ENCODE measurements at regions not wholly inside any gene's neighbourhood (a gene's known extent, or its start where the extent isn't known, plus 50 kb on each side); places are given as distances from the start of the nearest gene placed in this dataset.
A peak's percentile ranks its signal among the peaks of the same experiment; 100 is the strongest.

DNA sequence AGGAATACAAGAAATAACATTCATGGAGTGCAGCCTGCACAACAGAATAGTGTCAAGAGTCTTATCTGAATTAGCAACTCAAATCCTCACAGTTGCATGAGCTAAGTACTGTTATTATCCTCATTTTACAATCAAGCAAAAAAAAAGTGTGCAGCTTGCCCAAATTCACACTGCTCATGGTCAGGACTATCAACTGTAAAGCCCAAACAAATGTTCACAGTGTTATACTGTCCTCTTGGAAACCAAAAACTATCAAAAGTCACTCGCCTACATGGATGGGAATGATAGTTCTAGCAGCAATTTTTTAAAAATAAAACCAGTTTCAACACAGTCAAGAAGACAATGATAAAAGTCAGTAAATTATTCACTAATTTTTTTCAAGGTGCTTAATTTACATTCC, 114.6 kb upstream of the HSF2 start:
- no peaks in the 10 kb centered on the region for H3K4me1 Mint-ChIP-seq
- H3K27me3 Mint-ChIP-seq = peaks cover 3% of the 10 kb centered on the region
- no peak for DNase-seq
- H3K36me3 Mint-ChIP-seq = no peaks in the 10 kb centered on the region
- H3K9me3 Mint-ChIP-seq = no peaks in the 10 kb centered on the region
- H3K4me3 Mint-ChIP-seq = no peak overlapping the region
- H3K27ac Mint-ChIP-seq = no peak overlapping the region

DNA sequence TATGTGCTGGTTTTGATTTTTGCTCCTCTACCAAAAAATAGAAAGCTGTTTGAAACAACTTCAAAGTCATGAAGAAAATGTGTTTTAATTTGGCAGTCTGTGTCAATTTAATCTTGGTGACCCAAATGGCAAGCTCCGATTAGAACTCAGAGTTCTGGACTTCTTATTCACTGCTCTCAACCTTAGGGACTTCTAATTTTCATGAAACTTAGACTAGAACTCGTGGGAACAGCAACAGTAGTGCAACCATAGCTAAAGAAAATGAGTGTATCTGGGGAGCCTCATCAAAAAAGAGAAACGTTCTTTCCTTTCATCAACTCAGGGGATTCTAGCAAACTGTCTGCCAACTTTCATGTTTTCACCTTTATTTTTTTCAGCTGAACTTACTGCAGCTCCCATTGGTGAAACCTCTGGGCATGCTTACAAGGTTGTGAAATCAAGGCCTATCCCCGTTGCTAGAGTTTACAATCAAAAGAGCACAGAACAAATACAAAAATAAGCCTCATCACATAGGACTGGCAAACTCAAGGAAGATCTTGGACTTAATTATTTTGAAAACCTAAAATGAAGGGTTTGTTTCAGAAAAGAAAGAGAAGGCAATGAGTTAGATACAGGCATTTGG, 114.0 kb upstream of the HSF2 start:
- no peak overlapping the region for H3K4me3 Mint-ChIP-seq
- no peaks in the 10 kb centered on the region for H3K36me3 Mint-ChIP-seq
- no peak for DNase-seq
- H3K27ac Mint-ChIP-seq = no peak overlapping the region
- H3K9me3 Mint-ChIP-seq = no peaks in the 10 kb centered on the region
- H3K4me1 Mint-ChIP-seq = no peaks in the 10 kb centered on the region
- peaks cover 3% of the 10 kb centered on the region for H3K27me3 Mint-ChIP-seq

DNA sequence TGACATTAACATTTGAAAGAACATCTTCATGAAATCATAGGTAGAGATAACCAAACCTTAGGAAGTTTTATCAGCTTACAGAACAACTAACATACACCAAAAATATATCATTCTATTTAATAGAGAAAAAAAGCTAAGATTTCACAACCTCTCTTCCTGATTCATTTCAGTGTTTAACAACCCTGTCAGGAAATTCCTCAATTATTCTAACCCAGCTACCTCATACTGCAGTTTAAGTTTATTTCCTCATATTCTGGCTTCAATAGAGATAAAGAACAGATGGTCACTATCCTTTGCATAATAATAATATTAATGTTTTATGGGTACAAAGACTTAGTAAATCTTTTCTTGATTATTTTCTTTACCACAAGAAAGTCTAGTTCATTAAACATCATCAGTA, 112.9 kb upstream of the HSF2 start:
- Mint-ChIP-seq H3K36me3 (no peaks in the 10 kb centered on the region), H3K4me1 (no peaks in the 10 kb centered on the region), H3K9me3 (no peaks in the 10 kb centered on the region), H3K27me3 (peaks cover 3% of the 10 kb centered on the region), H3K4me3 (no peak overlapping the region), H3K27ac (no peak overlapping the region)
- no peak for DNase-seq

DNA sequence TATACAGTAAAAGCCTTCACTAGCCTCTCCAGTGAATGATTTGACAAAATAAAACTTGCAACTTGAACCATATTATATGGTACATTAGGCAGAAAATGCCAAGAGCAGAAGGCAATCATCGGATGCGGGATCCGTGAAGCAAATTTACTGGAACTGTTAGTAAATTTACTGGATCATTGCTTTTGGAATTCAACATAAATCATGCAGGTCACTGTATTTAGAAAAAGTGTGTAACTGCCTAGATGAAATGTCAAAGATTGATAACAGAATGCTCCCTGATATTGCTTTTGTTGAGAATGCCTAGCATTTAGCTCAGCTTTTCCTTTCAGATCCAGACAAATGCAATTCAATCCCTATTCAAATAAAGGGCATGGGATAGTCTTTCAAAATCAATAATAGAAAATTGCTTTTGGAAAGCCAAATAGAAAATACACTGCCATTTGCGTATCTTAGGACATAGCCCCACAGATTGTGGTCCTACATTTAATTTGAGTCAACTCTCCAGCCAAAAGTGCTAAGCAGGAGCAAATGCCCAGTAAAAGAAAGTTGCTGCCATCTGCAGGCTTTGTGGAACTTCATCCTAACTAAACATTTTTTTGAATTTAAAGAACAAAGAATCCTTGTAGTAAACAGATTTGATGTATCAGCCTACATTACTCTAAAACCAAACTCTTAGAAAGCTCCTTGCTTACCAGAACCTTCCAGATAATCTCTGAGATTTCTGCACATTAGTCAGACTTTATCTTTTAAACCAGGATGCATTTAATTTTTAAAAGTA, 109.5 kb upstream of the HSF2 start:
- Mint-ChIP-seq H3K4me3 (no peak overlapping the region), H3K9me3 (no peaks in the 10 kb centered on the region), H3K4me1 (no peaks in the 10 kb centered on the region), H3K27ac (no peak overlapping the region), H3K27me3 (peaks cover 6% of the 10 kb centered on the region), H3K36me3 (no peaks in the 10 kb centered on the region)
- DNase-seq = no peak

GRCh38 chr6:122297010-122297409, 102.4 kb upstream of the HSF2 start:
- DNase-seq = no peak
- Mint-ChIP-seq H3K36me3 (no peaks in the 10 kb centered on the region), H3K4me1 (no peaks in the 10 kb centered on the region), H3K4me3 (no peak overlapping the region), H3K27me3 (peaks cover 6% of the 10 kb centered on the region), H3K9me3 (no peaks in the 10 kb centered on the region), H3K27ac (no peak overlapping the region)

DNA sequence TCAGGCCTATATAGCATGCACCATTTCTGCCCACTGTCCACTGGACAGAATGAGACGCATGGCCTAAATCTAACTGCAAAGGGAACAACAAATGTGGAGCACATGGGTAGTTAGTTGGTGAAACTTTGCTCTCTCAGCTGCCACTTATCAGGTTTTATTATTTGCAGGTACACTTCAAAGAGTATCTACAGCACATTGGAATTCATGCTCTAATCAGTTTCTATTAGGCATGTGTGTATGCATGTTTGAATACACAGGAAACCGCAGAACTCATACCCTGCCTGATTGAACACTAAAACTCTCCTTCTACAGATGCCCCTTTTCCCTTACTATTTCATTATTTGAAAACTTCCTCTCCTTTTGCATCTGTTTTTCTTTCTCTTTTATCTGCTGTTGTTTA, 97.4 kb upstream of the HSF2 start:
- DNase-seq = no peak
- Mint-ChIP-seq H3K36me3 (no peaks in the 10 kb centered on the region), H3K9me3 (peaks cover 5% of the 10 kb centered on the region), H3K27me3 (no peaks in the 10 kb centered on the region), H3K4me3 (no peak overlapping the region), H3K27ac (no peak overlapping the region), H3K4me1 (no peaks in the 10 kb centered on the region)

- no peak for DNase-seq
- no peaks in the 10 kb centered on the region for H3K4me1 Mint-ChIP-seq
- no peaks in the 10 kb centered on the region for H3K36me3 Mint-ChIP-seq
- no peaks in the 10 kb centered on the region for H3K27me3 Mint-ChIP-seq
- peaks cover 9% of the 10 kb centered on the region for H3K9me3 Mint-ChIP-seq
- H3K4me3 Mint-ChIP-seq = no peak overlapping the region
- no peak overlapping the region for H3K27ac Mint-ChIP-seq
Observed at GRCh38 chr6:122307577-122307976, 91.9 kb upstream of the HSF2 start.

- no peak for DNase-seq
- Mint-ChIP-seq H3K9me3 (peaks cover 9% of the 10 kb centered on the region), H3K4me3 (no peak overlapping the region), H3K4me1 (no peaks in the 10 kb centered on the region), H3K27ac (no peak overlapping the region), H3K27me3 (peaks cover 5% of the 10 kb centered on the region), H3K36me3 (no peaks in the 10 kb centered on the region)
Observed at GRCh38 chr6:122308074-122308473, 91.4 kb upstream of the HSF2 start.

- no peak overlapping the region for H3K27ac Mint-ChIP-seq
- H3K27me3 Mint-ChIP-seq = peaks cover 6% of the 10 kb centered on the region
- DNase-seq = no peak
- no peaks in the 10 kb centered on the region for H3K36me3 Mint-ChIP-seq
- H3K4me3 Mint-ChIP-seq = no peak overlapping the region
- H3K4me1 Mint-ChIP-seq = no peaks in the 10 kb centered on the region
- peaks cover 3% of the 10 kb centered on the region for H3K9me3 Mint-ChIP-seq
Observed at GRCh38 chr6:122315842-122316241, 83.6 kb upstream of the HSF2 start.

GRCh38 chr6:122322824-122323223, 76.6 kb upstream of the HSF2 start:
- peak overlapping the region; percentile 85 for H3K4me3 Mint-ChIP-seq
- peak overlapping the region; percentile 66 for H3K27ac Mint-ChIP-seq
- DNase-seq = no peak
- H3K27me3 Mint-ChIP-seq = no peaks in the 10 kb centered on the region
- no peaks in the 10 kb centered on the region for H3K36me3 Mint-ChIP-seq
- peaks cover 17% of the 10 kb centered on the region for H3K4me1 Mint-ChIP-seq
- peaks cover 3% of the 10 kb centered on the region for H3K9me3 Mint-ChIP-seq

GRCh38 chr6:122323361-122323760, 76.1 kb upstream of the HSF2 start:
- H3K27ac Mint-ChIP-seq = peak overlapping the region; percentile 66
- H3K27me3 Mint-ChIP-seq = peaks cover 3% of the 10 kb centered on the region
- H3K36me3 Mint-ChIP-seq = no peaks in the 10 kb centered on the region
- peak overlapping the region; percentile 85 for H3K4me3 Mint-ChIP-seq
- DNase-seq = no peak
- peaks cover 3% of the 10 kb centered on the region for H3K9me3 Mint-ChIP-seq
- peaks cover 17% of the 10 kb centered on the region for H3K4me1 Mint-ChIP-seq

DNA sequence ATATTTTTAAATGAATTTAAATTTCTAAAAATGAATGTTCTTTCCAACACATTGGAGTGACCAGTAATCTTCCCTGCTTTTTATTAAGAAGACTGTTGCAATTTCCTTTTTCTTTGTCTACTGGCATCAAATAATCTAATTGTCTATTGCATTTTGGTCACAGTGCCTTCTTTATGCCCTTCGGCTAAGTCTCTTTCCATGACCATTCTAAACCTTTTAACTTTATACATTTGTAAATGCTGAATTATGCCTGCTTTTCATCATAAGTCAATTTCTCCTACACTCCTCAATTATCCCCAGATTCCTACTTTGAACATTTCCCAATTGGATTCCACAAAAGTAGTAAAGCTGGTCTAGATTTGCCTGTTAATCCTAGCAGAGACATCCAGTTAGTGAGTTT, 69.1 kb upstream of the HSF2 start:
- H3K4me3 Mint-ChIP-seq = no peak overlapping the region
- H3K27ac Mint-ChIP-seq = no peak overlapping the region
- H3K27me3 Mint-ChIP-seq = peaks cover 8% of the 10 kb centered on the region
- H3K36me3 Mint-ChIP-seq = peaks cover 1% of the 10 kb centered on the region
- H3K4me1 Mint-ChIP-seq = no peaks in the 10 kb centered on the region
- no peak for DNase-seq
- peaks cover 3% of the 10 kb centered on the region for H3K9me3 Mint-ChIP-seq

DNA sequence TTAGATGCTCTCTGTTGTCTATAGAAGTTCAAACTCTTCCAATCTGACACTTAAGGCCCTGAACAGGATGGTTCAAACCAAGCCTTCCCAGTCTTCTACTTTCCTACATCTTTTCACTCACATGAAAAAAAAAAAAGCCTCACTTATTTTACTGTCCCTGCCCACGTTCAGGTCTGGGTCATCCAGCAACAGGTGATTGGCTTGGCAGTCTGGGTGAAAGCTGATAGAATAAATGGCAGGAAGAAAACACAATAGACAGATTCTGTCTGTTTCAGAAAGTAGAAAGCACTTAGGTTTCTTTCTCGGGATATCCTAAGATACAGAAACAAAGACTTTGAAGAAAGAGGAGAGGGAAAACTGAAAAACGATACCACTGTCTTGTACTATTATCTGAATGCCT, 61.8 kb upstream of the HSF2 start:
- no peaks in the 10 kb centered on the region for H3K4me1 Mint-ChIP-seq
- H3K4me3 Mint-ChIP-seq = no peak overlapping the region
- DNase-seq = no peak
- H3K27me3 Mint-ChIP-seq = peaks cover 11% of the 10 kb centered on the region
- no peaks in the 10 kb centered on the region for H3K36me3 Mint-ChIP-seq
- H3K9me3 Mint-ChIP-seq = no peaks in the 10 kb centered on the region
- H3K27ac Mint-ChIP-seq = no peak overlapping the region

- DNase-seq = no peak
- H3K27me3 Mint-ChIP-seq = peaks cover 15% of the 10 kb centered on the region
- no peaks in the 10 kb centered on the region for H3K36me3 Mint-ChIP-seq
- H3K9me3 Mint-ChIP-seq = no peaks in the 10 kb centered on the region
- no peak overlapping the region for H3K27ac Mint-ChIP-seq
- no peaks in the 10 kb centered on the region for H3K4me1 Mint-ChIP-seq
- H3K4me3 Mint-ChIP-seq = no peak overlapping the region
Observed at GRCh38 chr6:122339661-122340060, 59.8 kb upstream of the HSF2 start.

DNA sequence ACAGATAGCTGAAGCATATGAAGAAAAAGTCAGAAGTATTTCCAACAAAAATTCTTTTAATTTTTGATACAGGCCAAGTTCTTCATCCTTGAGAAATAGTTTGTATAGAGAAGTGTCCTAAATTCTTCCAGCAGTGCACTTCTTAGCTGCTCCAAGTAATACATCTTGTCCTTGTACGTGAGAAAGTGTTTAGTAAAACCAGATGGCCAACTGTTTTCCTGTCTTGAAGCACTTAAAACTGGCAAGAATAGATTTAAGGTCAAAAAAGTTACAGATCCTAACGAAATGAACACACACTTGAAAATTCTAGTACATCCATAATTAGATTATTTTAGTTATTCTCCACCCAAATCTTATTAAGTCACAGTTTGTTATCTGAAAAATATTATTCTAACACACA, 52.2 kb upstream of the HSF2 start:
- Mint-ChIP-seq H3K27me3 (peaks cover 4% of the 10 kb centered on the region), H3K36me3 (no peaks in the 10 kb centered on the region), H3K4me1 (no peaks in the 10 kb centered on the region), H3K4me3 (no peak overlapping the region), H3K27ac (no peak overlapping the region), H3K9me3 (no peaks in the 10 kb centered on the region)
- no peak for DNase-seq

GRCh38 chr6:122347751-122348150, 51.7 kb upstream of the HSF2 start:
- no peaks in the 10 kb centered on the region for H3K36me3 Mint-ChIP-seq
- H3K27ac Mint-ChIP-seq = no peak overlapping the region
- no peaks in the 10 kb centered on the region for H3K9me3 Mint-ChIP-seq
- H3K27me3 Mint-ChIP-seq = peaks cover 4% of the 10 kb centered on the region
- DNase-seq = no peak
- no peak overlapping the region for H3K4me3 Mint-ChIP-seq
- no peaks in the 10 kb centered on the region for H3K4me1 Mint-ChIP-seq

Measured in activated naive CD8-positive, alpha-beta T cell treated with anti-CD3 and anti-CD28 coated beads for 36 hours (primary cell).